ENCODE measurements at regions not wholly inside any gene's neighbourhood (a gene's known extent, or its start where the extent isn't known, plus 50 kb on each side); places are given as distances from the start of the nearest gene placed in this dataset.
"Not testable (repeated sequence)": the region's sequence is repeated elsewhere in the genome, so short reads cannot be mapped to it uniquely, and the experiment has no call there.

DNA sequence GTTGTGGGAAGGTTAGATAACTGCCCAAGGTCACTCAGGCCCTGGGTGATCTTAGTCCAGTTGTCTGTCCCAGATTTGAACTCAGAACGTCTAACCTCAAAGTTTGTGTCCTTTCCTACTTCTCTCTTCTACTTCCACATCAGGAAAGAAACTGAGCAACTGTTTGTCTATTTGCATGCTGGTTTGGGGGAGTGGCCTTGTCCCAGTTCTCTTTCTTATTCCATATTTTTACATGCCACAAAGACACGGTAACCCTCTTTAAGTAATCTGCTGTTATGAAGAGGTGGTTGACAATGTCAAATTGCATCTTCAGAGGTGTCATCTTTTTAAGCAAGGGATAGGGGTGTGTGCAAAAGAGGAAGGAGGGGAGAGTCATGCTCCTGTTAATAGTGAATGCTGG, 432.5 kb downstream of the HS3ST3B1 start:
- DNase-seq (ENCODE audit: low read depth, low spot score) = no peak

GRCh38 chr17:14732211-14732610, 431.3 kb downstream of the HS3ST3B1 start:
- DNase-seq (ENCODE audit: low read depth, low spot score) = no peak

DNA sequence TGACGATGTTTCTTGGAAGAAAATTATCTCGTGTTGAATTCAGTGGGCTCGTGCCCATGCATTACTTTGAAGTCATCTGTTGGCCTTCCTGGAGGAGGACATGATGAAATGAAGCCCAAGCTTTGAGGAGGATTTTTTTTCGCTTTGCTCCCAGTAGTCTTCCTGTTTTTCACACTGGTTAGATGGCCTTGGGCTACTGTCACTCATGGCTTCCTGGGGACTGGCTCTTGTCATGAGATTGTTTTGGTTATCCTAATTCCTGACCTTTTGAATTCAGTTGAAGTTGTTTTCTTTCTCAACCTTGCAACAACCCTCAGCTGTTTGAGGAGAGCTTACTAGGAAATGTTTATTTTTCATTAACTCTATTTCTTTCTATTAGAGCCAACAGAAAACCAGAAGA, 430.7 kb downstream of the HS3ST3B1 start:
- DNase-seq (ENCODE audit: low read depth, low spot score) = no peak

DNA sequence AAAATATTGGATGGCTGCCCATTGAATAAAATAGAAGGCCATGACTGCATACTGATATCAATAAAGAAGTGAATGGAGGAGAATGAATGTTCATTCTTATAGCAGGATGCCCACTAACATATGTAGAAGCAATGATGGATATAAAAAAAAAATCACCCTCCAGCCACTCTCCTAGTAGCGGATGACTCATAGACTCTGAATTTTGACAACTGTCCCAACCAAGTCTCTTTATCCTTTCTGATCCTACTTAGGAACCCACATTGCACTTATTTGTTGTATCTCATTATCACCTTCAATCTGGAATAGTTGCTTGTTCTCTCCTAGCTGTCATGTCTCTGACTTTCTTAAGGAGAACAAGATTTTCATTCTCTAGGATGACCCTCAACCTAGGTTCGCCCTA, 429.9 kb downstream of the HS3ST3B1 start:
- DNase-seq (ENCODE audit: low read depth, low spot score) = no peak

DNA sequence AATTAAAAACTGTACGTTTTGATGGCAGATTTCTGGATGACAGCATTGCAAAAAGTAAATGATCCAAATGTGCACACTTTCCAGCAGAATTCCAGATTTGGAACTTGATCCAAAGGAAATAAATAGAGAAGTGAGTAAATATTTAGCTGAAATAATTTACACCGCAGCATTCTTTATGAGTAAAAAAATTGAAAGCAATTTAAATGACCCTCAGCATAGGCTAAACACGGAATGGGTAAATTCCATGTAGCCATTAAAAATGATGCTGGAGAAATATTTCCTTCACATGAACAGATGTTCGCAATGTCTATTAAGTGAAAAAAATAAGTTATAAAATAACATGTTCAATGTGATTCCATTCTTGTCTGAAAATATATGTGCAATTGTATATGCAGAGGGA, 424.8 kb downstream of the HS3ST3B1 start:
- no peak for DNase-seq (ENCODE audit: low read depth, low spot score)

DNA sequence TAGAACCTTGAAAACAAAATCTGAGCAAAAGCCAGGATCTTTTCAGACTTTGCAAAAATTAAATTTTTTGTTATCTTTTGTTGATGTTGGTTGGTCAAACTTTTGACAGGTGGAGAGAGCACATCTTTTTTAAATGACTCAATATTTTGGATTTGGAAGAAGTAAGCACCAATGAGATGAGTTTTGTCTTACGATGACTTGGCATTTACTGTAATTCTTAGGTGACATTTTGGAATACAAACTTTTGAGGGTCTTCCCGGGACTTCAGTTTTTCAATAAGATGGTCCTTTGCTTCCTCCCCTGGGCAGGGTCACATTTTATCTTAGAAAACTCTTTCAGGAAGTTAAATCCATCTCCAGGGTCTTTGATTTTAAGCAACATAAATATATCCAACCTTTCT, 423.9 kb downstream of the HS3ST3B1 start:
- no peak for DNase-seq (ENCODE audit: low read depth, low spot score)

- DNase-seq (ENCODE audit: low read depth, low spot score) = not testable (repeated sequence)
Observed at GRCh38 chr17:14723349-14723748, 422.5 kb downstream of the HS3ST3B1 start.

DNA sequence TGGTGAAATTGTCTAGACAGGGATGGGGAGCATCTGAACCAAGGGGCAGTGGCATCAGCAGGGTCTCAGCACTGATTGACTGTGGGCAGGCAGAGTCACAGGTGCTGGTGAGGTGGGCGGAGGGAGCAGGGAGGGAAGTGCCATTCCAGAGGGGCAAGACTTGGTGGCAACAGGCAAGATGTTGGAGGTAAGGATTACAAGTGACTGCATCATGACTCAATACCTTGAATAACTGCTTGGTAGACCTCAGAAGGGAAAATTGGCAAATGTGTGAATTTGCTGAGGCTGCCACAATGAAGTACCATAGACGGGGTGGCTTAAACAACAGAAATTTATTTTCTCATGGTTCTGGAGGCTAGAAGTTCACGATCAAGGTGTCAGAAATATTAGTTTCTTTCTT, 419.1 kb downstream of the HS3ST3B1 start:
- DNase-seq (ENCODE audit: low read depth, low spot score) = no peak

- no peak for DNase-seq (ENCODE audit: low read depth, low spot score)
Observed at GRCh38 chr17:14717859-14718258, 417.0 kb downstream of the HS3ST3B1 start.

- no peak for DNase-seq (ENCODE audit: low read depth, low spot score)
Observed at GRCh38 chr17:14715561-14715960, 414.7 kb downstream of the HS3ST3B1 start.

DNA sequence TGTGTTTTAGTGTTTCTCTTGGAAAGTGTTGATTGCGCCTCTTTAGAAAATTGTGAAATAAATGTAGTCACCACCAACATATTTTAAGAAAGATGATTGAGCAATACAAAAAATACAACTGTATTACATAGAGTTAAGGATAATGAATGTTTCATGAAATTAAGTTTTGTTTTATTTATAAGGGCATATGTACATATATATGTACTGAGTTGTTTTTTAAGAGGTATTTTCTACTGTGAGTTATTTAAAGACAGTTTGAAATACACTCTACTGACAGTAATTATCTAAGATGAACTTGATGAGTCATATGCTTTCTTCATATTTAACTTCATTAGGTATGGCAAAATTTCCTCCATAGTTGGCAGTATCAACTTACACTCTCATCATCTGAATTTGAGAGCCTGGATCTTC, 411.7 kb downstream of the HS3ST3B1 start:
- DNase-seq (ENCODE audit: low read depth, low spot score) = no peak

DNA sequence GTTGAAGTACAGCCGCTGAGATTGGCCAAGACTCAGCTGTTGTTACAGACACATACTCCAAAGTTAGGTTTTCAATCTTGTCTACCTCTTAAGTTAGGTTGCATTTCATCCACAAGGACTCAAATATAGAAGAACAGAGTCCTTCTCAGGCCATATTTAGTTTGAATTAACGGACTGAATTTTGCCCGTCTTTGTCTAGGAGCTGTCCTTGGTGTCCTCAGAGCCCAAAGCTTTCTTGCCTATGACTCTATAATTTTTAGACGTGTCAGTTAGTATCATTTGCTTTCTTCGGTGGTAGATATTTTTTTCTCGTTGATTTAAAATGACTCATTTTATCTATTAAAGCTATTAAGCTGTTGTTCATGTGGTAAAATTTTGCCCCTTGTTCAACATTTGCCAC, 403.2 kb downstream of the HS3ST3B1 start:
- no peak for DNase-seq (ENCODE audit: low read depth, low spot score)

DNA sequence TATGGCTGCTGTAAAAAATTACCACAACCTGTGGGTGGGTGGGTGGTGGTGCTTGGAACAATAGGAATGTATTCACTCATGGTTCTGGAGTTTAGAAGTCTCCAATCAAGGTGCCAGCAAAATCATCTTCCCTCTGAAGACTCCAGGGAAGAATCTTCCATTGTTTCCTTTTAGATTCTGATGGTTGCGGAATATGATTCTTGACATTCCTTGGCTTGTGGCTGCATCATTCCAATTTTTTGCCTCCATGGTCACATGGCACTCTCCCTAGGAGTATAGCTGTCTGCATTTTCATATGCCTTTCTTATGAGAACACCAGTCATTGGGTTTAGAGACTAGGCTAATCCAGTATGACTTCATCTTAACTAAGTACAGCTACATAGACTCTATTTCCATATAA, 401.0 kb downstream of the HS3ST3B1 start:
- DNase-seq (ENCODE audit: low read depth, low spot score) = no peak

- DNase-seq (ENCODE audit: low read depth, low spot score) = no peak
Observed at GRCh38 chr17:14699574-14700185, 398.8 kb downstream of the HS3ST3B1 start.

GRCh38 chr17:14693382-14693781, 392.5 kb downstream of the HS3ST3B1 start:
- no peak for DNase-seq (ENCODE audit: low read depth, low spot score)

GRCh38 chr17:14690704-14691103, 389.8 kb downstream of the HS3ST3B1 start:
- DNase-seq (ENCODE audit: low read depth, low spot score) = no peak

DNA sequence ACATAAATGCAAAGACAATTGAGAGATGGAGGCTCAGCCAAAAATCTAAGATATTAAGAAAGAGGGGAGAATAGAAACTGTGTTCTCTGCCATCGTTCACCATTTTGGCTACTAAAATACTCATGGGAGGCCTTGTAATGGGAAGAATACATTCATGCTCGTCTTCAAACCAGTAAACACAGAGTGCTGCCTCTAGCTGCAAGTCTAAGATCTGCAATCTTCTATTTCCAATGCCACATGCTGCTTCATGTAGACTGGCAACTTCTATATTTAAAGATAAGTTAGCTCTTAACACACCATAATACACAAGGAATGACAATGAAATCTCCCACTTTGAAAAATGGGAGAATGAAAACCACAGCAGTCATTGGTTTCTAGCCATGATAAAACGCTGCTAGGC, 387.3 kb downstream of the HS3ST3B1 start:
- DNase-seq (ENCODE audit: low read depth, low spot score) = no peak

- no peak for DNase-seq (ENCODE audit: low read depth, low spot score)
Observed at GRCh38 chr17:14672830-14673229, 371.9 kb downstream of the HS3ST3B1 start.

GRCh38 chr17:14670861-14671260, 370.0 kb downstream of the HS3ST3B1 start:
- DNase-seq (ENCODE audit: low read depth, low spot score) = peak; percentile 41

DNA sequence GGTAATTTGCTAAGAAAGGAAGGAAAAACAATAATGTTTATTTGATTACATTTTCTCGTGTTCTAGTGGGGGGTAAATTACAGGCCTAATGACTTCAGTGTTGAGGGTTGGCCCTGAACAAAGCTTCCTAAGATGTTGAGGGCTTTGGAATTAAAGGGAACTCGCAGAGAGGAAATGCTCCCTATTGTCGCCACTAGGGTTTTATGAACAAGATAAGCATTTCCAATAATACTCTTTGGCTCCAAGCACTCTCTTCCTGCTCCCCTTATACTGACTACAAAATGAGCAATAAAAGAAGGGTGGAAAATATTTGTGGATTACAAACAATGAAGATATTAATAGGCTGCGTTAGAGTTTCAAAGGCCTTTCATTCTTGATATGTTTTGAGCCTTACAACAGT, 363.6 kb downstream of the HS3ST3B1 start:
- DNase-seq (ENCODE audit: low read depth, low spot score) = no peak

DNA sequence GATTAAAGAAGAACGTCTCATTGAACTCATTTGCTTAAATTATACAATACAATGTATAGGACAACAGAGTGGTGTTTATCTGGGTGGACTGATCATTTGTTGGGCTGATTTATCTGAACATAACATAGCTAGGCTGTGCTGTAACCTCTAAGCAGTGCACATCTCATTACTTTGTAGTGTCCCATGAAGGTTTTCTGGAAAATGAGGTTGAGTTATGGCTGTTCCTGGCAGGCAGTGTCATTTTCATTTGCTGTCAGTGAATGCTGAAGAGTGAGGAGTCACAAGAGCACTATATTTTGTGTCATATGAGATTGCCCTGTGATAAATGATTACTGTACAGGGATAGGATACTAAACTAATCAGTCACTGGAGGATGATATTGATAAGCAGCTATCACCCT, 340.2 kb downstream of the HS3ST3B1 start:
- DNase-seq (ENCODE audit: low read depth, low spot score) = no peak

DNA sequence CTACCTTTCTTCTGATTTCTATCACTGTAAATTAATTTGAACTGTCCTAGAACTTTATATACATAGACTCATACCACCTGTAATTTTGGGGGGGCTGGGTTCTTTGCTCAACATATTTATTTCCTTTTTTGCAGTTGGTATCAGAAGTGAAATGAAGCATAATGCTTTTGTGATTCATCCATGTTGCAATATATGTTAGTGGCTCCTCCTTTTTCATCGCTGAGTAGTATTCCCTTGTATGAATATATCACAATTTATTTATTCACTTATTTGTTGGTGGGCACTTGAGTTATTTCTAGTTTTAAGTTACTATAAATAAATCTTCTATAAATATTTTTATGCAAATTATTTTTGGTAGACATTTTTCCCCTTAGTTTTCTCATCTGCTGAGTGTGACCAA, 336.4 kb downstream of the HS3ST3B1 start:
- DNase-seq (ENCODE audit: low read depth, low spot score) = no peak

DNA sequence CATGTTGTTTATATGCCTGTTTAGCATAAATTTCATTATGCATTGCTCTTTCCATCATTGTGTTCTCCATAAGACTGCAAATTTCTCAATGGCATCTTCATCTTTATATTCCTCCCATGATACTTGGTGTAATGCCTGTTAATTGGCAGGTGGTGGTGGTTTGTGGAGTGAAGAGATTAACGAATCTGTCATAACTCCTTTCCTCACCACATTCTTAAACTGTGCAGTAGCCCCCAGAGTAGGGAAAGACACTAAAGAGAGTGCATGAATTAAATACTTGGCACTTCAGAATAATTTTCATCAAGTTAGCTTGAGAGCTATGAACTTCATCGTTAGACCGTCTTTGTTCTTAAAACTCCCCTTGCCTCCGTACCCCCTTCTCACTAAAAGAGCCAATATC, 329.7 kb downstream of the HS3ST3B1 start:
- DNase-seq (ENCODE audit: low read depth, low spot score) = no peak

DNA sequence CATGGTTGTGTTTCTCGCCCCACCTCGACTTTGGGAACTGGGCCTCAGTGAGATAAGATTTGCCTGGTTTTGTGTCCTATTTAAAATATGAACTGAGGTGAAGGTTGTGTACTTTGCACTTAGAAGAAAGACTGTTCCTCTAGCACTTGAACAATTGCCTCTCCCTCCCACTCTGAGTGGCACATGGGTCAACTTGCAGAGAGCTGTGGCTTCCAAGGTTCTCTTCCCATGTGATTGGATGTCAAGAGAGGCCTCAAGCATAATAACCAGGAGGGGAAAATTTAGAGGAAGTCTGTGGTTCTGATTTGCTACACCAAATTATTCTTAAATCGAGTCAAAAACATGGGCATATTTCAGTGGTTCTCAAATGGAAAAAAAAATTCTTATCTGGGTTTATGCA, 329.2 kb downstream of the HS3ST3B1 start:
- no peak for DNase-seq (ENCODE audit: low read depth, low spot score)
